Keratinocyte (primary cell): ENCODE measurements at regions not wholly inside any gene's neighbourhood (a gene's known extent, or its start where the extent isn't known, plus 50 kb on each side); places are given as distances from the start of the nearest gene placed in this dataset.

ENCODE experiments used
- EZH2 ChIP-seq: IDR thresholded peaks from one replicate; pipeline ENCODE4 v1.6.1; 2012; ENCODE audit warnings: inconsistent platforms, mild to moderate bottlenecking, low read length, moderate library complexity
- TF ChIP-seq, protein P1 (sequence below), 3 experiments: IDR thresholded peaks in 1 of 3; conservative IDR thresholded peaks in 1 of 3; optimal IDR thresholded peaks in 1 of 3; 2 replicates in 2 of 3; 3 replicates in 1 of 3; pipeline versions ENCODE3 to v1.5.1; 2011; ENCODE audit warnings: low read length in 3 of 3, mild to moderate bottlenecking in 3 of 3, moderate library complexity in 2 of 3, control low read depth in 1 of 3, inconsistent platforms in 1 of 3; ENCODE audit not compliant: insufficient read depth in 2 of 3; ENCODE audit errors: extremely low read depth in 1 of 3

- TF ChIP-seq, protein P1, sequence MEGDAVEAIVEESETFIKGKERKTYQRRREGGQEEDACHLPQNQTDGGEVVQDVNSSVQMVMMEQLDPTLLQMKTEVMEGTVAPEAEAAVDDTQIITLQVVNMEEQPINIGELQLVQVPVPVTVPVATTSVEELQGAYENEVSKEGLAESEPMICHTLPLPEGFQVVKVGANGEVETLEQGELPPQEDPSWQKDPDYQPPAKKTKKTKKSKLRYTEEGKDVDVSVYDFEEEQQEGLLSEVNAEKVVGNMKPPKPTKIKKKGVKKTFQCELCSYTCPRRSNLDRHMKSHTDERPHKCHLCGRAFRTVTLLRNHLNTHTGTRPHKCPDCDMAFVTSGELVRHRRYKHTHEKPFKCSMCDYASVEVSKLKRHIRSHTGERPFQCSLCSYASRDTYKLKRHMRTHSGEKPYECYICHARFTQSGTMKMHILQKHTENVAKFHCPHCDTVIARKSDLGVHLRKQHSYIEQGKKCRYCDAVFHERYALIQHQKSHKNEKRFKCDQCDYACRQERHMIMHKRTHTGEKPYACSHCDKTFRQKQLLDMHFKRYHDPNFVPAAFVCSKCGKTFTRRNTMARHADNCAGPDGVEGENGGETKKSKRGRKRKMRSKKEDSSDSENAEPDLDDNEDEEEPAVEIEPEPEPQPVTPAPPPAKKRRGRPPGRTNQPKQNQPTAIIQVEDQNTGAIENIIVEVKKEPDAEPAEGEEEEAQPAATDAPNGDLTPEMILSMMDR (optimal IDR thresholded peaks at IDR 0.05 in 1 of 3, IDR thresholded peaks at IDR 0.05 in 1 of 3, conservative IDR thresholded peaks at IDR 0.05 in 1 of 3; ENCODE audit: extremely low read depth in 1 of 3, insufficient read depth in 2 of 3, low read length in 3 of 3): no peak
- no peak for TF ChIP-seq EZH2
Observed at GRCh38 chr4:154677923-154678322, 65.5 kb upstream of the FGG start.
